ENCODE measurements at regions not wholly inside any gene's neighbourhood (a gene's known extent, or its start where the extent isn't known, plus 50 kb on each side); places are given as distances from the start of the nearest gene placed in this dataset.

DNA sequence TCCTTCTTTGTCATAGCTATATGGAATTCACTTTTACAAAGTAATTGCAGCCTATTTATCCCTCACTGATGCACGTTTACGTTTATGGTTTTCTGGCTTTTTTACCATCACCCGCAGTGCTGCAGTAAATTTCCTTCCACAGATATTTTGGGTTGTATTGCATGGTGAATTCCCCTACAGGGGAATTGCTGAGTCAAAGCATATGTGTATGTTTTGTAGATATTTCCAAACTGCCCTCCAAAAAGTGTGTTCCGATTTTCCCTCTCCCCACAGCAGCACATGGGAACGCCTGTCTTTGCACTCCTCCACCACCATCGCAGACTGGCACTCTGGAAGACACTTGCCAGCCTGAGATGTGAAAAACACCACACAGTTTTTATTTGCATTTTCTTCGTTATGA lies 80.6 kb upstream of the UXS1 start:
- no peak overlapping the region for H3K4me3 ChIP-seq
- no peak for ATAC-seq
- H3K9me3 ChIP-seq, result peaks cover 6% of the 10 kb centered on the region
- H3K36me3 ChIP-seq (ENCODE audit: low read depth), result no peaks in the 10 kb centered on the region
- intact Hi-C loops (cut with DNase I, micrococcal nuclease), result no loop called here
- TF ChIP-seq, protein P1, sequence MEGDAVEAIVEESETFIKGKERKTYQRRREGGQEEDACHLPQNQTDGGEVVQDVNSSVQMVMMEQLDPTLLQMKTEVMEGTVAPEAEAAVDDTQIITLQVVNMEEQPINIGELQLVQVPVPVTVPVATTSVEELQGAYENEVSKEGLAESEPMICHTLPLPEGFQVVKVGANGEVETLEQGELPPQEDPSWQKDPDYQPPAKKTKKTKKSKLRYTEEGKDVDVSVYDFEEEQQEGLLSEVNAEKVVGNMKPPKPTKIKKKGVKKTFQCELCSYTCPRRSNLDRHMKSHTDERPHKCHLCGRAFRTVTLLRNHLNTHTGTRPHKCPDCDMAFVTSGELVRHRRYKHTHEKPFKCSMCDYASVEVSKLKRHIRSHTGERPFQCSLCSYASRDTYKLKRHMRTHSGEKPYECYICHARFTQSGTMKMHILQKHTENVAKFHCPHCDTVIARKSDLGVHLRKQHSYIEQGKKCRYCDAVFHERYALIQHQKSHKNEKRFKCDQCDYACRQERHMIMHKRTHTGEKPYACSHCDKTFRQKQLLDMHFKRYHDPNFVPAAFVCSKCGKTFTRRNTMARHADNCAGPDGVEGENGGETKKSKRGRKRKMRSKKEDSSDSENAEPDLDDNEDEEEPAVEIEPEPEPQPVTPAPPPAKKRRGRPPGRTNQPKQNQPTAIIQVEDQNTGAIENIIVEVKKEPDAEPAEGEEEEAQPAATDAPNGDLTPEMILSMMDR (IDR thresholded peaks at IDR 0.05), result no peak
- DNase-seq, result no peak
- peaks cover 5% of the 10 kb centered on the region for H3K4me1 ChIP-seq (ENCODE audit: low read depth)

DNA sequence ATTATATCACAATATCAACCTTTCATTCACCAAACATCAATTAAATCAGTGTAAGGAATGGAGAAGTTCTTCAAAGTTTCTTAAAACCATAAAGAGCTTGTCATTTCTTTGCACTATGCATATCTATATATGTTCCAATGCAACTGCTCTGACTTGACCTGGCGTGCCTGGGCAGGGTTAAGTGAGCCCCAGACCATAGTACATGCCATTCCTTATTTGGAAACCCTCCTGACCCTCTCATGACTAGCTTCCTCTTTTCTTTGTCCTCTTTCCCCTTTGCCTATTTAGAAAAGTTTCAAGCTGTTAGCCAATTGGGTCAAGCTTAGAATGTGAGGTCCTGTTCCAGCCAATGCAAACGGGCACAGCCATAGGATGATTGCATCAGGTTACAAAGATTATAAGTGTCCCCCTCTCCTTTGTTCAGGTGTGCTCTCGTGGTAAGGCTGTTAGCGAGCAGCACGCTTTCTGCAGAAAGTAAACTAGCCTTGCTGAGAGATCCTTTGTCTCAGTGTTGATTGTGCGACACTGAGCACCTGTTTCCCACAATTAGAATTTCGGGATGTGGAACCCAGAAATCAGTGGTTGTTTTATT lies 78.2 kb upstream of the UXS1 start:
- TF ChIP-seq, protein P1 (IDR thresholded peaks at IDR 0.05), result no peak
- Histone ChIP-seq H3K36me3 (ENCODE audit: low read depth) (no peaks in the 10 kb centered on the region), H3K4me3 (no peak overlapping the region), H3K9me3 (peaks cover 6% of the 10 kb centered on the region), H3K4me1 (ENCODE audit: low read depth) (peaks cover 5% of the 10 kb centered on the region)
- ATAC-seq, result no peak
- intact Hi-C loops (cut with DNase I, micrococcal nuclease), result no loop called here
- no peak for DNase-seq

DNA sequence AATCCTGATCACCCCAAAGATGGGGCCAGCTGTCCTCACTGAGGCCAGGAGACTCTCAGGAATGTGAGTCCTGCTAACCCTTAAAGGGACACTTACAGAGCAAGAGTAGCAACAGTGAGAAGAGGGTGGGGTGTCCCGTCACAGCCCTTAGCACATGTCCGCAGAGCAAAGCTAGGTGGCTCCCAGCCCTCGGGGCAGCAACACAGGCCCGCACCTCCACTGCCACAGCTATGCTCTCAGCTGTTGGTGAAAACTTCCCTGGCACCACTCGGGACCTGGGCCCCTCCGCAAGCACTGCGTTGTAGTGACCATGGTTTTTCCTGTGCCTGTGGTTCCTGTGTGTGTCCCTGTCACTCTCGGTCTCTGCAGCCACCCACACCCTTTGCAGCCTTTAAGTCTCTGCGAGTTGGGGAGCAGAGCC lies 76.4 kb upstream of the UXS1 start:
- Histone ChIP-seq H3K4me1 (ENCODE audit: low read depth) (peaks cover 5% of the 10 kb centered on the region), H3K9me3 (peaks cover 6% of the 10 kb centered on the region), H3K4me3 (no peak overlapping the region), H3K36me3 (ENCODE audit: low read depth) (no peaks in the 10 kb centered on the region)
- DNase-seq (peak; percentile 14 to 55 (median 33)), ATAC-seq (peak; percentile 65)
- TF ChIP-seq, protein P1 (IDR thresholded peaks at IDR 0.05), result no peak
- intact Hi-C loops (cut with DNase I, micrococcal nuclease), result no loop called here

DNA sequence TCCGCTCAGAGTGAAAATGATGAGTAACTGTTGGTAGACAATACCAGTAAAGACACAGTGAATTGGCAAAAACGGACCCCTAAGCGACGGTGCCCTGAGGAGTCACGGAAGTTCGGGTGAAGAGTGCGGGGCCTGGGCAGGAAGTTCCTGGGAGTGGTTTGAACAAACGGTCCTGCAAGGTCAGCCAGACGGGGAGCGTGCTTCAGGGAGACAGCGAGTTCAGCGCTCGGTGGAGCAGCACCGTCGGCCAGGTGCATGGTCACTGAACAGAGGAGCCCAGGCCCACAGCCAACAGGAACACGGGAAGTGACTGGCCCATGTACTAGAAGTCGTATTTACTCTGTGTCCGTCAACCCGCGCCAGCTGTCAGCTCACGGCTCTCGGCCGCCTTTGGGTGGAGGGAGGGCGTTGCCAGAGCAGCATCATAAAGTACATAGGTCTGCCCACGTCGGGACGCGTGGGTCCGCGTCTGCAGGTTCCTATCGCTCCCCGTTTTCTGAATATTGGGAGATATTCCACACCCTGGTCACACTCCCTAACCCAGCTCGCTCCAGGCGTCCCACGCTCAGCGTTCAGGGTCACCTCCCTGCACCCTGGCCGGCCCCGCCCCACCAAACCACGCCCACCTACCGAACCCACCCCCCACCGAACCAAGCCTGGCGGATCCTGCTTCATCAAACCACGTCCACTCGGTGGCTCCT lies 75.6 kb upstream of the UXS1 start:
- Histone ChIP-seq H3K36me3 (ENCODE audit: low read depth) (no peaks in the 10 kb centered on the region), H3K4me1 (ENCODE audit: low read depth) (peaks cover 5% of the 10 kb centered on the region), H3K4me3 (no peak overlapping the region), H3K9me3 (peaks cover 6% of the 10 kb centered on the region)
- DNase-seq (peak; percentile 83 to 90 (median 84)), ATAC-seq (peak; percentile 98)
- intact Hi-C loops (cut with DNase I, micrococcal nuclease), result no loop called here
- TF ChIP-seq, protein P1 (IDR thresholded peaks at IDR 0.05), result no peak

DNA sequence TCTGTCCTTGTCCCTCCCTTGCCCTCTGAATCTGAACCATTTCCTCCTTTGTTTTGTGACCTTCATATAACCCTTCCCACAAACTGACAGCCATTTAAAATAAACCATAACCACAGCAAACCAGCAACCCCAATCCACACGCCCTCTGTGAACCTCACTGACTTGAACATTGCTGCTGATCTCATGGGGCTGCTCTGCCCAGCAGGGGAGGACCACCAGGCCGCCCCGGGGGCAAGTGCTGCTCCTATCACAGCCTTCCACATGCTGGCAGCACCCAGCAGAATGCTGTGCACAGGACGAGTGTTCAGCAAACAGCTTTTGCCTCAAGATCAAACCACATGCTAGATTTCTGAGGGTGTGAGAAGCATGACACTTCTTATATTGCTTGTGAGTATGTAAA lies 73.9 kb upstream of the UXS1 start:
- Histone ChIP-seq H3K9me3 (peaks cover 6% of the 10 kb centered on the region), H3K36me3 (ENCODE audit: low read depth) (no peaks in the 10 kb centered on the region), H3K4me3 (no peak overlapping the region), H3K4me1 (ENCODE audit: low read depth) (peaks cover 5% of the 10 kb centered on the region)
- intact Hi-C loops (cut with DNase I, micrococcal nuclease), result no loop called here
- TF ChIP-seq, protein P1 (IDR thresholded peaks at IDR 0.05), result no peak
- DNase-seq (no peak), ATAC-seq (no peak)

Measured in mucosa of descending colon (tissue), 3 donors.